GM18868 (cell line): ENCODE measurements at regions not wholly inside any gene's neighbourhood (a gene's known extent, or its start where the extent isn't known, plus 50 kb on each side); places are given as distances from the start of the nearest gene placed in this dataset.
"Not testable (repeated sequence)": the region's sequence is repeated elsewhere in the genome, so short reads cannot be mapped to it uniquely, and the experiment has no call there.

Source experiments
- ATAC-seq: cut with Tn5 transposase; IDR thresholded peaks from one replicate; pipeline ENCODE4 v1.9.1; 2021; ENCODE audit warnings: mild to moderate bottlenecking, moderate library complexity; ENCODE audit not compliant: unreplicated experiment

DNA sequence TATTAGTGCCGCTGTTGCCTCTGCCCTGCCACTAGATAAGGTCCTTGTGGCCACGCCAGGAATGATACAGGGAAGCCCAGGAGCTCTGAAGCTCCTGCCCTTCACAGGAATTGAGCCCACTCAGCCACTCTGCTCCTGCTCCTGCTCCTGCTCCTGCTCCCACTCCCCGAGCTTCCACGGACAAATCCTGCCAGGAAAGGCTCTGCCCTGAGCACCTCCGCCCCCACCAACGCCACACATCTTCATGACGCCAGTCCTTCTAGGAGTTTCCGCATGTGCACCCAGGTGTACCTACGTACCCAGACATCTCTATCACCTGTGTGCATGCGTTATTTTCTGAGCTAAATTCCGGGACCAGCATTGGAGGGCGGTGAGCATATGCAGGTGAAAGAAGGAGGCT is 369.1 kb downstream of the C16orf95 start:
- no peak for ATAC-seq

GRCh38 chr16:86949116-86949515 is 368.1 kb downstream of the C16orf95 start:
- ATAC-seq, result no peak

- ATAC-seq, result no peak
These were observed 367.6 kb downstream of the C16orf95 start for GRCh38 chr16:86949630-86950029.

- no peak for ATAC-seq
These were observed 366.0 kb downstream of the C16orf95 start for GRCh38 chr16:86951041-86951822.

- ATAC-seq, result no peak
These were observed 365.2 kb downstream of the C16orf95 start for GRCh38 chr16:86951831-86952598.

GRCh38 chr16:86952769-86953168 is 364.4 kb downstream of the C16orf95 start:
- ATAC-seq, result no peak

DNA sequence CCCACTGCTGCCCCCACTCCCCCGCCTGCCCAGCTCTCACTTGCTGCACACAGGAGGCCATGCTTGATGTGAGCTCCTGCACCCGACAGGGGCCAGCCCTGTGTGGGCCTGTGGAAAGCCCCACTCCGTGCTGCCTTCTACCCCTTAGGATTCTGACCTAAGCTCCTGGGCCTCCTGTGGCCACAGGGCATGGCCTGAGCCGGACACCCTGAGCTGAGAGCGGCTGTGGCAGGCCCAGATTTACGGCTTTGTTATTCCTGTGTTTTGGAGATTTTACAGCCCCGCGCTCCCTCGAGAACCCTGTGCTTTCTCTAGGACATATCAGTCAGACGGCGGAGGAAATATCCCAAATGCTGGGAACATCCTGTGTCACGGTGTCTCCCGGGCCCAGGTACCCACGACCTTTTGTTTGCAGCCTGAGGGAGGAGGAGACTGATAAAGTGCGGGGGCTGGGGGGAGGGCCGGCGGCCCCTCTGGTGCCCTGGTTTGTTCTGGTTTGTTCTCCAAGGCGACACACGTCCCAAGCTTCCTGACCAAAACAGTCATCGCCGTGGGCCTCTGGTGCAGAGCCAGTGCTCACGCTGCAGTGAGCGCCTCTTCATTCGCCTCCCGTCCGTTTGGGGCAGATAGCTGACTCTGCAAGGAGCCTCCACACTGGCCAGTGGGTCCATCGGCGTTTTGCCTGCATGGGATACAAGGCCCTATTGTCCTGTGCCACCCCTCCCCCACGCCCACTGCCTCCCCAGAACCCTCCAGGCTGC is 363.4 kb downstream of the C16orf95 start:
- ATAC-seq, result no peak

GRCh38 chr16:86955136-86955855 is 361.9 kb downstream of the C16orf95 start:
- no peak for ATAC-seq

GRCh38 chr16:86956437-86956836 is 360.8 kb downstream of the C16orf95 start:
- ATAC-seq, result no peak

GRCh38 chr16:86957662-86958198 is 359.5 kb downstream of the C16orf95 start:
- not testable (repeated sequence) for ATAC-seq

DNA sequence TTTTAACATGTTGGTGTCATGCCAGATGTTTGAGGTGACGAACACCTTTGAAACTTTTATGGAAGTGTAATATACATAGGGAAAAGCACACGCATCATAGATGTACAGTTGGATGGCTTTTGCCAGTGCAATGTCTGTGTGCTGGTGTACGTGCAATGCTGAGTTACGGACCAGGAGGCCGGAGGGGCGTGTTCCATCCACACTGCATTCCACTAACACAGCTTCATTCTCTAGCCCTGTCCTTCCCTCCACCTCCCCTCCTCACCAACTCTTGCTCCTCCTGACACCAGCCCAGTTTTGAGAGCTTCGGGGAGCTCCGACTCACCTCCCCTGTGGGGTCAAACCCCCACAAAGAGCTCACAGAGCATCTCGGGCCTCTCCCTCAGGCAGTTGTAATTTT is 358.8 kb downstream of the C16orf95 start:
- ATAC-seq, result no peak

DNA sequence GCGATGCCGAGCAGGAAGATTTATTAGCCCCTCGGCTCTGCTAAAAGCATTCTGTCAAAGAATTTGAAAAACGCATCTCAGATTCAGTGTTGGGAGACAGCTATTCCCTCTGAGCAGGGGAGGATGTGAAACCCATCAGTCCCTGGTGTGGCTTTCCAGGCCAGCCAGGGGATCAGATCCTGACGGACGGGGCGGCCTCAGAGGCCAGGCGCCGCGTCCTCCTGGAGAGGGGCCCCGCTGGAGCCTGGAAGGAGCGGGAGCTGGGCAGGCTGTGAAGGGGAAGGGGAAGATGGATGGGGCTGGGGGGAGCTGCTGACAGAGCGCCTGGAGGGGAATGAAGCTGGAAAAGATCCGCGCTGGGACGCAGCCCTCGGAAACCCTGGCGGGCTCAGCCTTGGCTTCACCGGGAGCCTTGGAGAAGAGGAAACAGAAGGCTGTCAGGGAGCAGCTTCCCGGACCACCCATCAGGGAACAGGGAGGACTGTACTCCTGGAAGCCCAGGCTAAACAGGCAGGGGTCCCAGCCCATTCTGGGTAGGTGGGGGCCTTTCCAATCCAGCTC is 358.0 kb downstream of the C16orf95 start:
- no peak for ATAC-seq

- ATAC-seq, result no peak
These were observed 357.5 kb downstream of the C16orf95 start for GRCh38 chr16:86959729-86960128.

DNA sequence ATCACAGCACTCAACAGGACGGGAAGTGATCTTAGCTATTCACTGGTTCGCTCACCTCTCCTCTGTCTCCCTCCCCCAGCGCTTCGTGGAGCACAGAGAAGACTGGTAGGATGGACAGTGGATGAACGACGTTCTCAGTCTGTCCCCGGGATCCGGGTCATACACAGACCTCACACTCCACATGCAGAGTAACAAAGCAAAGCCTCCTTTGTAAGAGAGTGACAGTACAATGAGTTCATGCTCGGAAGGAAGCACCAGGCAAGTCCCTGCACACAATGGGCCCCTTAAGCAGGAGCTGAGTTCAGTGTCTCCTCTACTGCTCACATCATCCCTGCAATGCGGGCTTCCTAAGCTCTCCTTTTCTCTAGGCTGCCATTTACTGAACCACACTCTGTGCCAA is 356.9 kb downstream of the C16orf95 start:
- ATAC-seq, result no peak

DNA sequence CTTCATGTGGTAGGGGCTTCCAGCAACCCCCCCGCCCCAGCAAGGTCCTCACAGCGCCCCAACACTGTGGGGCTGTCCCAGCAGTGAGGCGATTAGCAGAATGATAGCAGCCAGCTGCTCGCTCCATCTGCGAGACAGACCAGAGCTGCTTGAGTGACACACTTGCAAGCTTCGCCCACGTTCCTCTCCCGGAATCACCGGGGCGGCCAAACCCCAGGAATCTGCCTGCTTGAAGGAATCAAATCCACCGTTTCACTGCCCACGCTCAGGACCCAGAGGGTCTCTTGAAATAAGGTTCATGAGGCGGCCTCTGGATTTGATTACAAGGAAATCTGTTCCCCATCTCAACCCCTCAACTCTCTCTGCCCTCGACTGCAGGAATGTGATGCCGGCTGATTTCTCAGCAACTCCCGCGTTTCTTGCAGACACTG is 356.0 kb downstream of the C16orf95 start:
- ATAC-seq, result no peak

DNA sequence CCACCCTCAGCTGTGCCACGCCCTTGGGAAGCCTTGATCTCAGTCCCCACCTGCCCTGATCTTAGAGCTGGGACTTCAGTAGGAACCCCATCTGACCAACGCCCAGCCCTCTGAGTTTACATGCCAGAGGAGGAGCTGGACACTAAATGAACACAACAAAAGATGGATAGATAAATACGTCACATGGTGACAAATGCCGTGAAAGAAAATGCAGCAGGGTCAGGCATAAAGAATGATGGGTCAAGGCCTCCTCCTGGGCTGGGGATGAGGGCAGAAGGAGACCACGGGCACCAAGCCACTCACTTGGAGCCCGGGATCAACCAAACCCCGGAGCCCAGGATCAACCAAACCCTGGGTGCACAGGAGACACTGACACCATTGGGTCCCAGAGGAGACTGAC is 354.9 kb downstream of the C16orf95 start:
- ATAC-seq, result no peak

GRCh38 chr16:86962913-86963312 is 354.3 kb downstream of the C16orf95 start:
- ATAC-seq, result no peak

DNA sequence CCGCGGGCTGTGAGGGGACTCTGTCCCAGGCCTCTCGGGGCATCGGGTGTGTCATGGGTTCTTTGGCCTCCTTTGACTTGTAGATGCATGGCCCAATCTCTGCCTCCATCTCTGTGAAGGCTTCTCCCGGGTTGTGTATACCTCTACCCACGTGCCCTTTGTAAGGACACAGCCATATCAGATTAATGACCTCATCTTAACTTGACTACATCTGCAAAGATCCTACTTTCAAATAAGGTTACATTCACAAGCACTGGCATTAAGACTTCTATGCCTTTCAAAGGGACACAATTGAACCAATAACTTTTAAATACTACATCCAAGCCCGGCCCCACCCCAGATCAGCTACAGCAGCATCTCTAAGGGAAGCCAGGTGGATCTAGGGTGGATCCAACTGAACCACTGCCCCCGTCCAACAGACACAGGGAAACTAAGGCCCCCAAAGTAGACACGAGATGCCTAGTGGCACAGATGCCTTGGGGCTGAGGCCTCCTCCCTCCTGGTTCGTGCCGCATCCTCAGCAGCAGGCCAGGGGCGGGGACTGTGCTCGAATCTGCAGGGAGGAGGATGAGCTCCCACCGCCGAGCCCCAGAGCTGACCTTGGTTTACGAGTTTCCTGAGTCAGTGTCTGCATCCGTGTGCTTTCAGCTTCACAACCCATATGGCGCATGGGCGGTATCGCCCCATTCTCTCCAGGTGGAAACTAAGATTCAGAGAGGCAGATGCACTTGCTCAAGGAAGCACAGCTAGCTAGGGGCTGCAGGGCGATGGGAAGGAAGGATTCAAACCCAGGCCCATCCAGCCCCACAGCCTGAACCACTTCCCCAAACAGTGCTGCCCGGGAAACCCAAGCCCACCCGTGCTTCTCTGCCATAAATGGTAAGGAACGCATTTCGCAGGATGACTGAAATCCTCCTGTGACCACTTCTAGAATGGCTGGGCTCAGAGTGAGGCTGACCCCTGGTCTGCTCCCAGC is 353.3 kb downstream of the C16orf95 start:
- ATAC-seq, result no peak

- ATAC-seq, result no peak
These were observed 352.4 kb downstream of the C16orf95 start for GRCh38 chr16:86964796-86965241.
